ENCODE measurements at regions not wholly inside any gene's neighbourhood (a gene's known extent, or its start where the extent isn't known, plus 50 kb on each side); places are given as distances from the start of the nearest gene placed in this dataset.
"Not testable (repeated sequence)": the region's sequence is repeated elsewhere in the genome, so short reads cannot be mapped to it uniquely, and the experiment has no call there.

DNA sequence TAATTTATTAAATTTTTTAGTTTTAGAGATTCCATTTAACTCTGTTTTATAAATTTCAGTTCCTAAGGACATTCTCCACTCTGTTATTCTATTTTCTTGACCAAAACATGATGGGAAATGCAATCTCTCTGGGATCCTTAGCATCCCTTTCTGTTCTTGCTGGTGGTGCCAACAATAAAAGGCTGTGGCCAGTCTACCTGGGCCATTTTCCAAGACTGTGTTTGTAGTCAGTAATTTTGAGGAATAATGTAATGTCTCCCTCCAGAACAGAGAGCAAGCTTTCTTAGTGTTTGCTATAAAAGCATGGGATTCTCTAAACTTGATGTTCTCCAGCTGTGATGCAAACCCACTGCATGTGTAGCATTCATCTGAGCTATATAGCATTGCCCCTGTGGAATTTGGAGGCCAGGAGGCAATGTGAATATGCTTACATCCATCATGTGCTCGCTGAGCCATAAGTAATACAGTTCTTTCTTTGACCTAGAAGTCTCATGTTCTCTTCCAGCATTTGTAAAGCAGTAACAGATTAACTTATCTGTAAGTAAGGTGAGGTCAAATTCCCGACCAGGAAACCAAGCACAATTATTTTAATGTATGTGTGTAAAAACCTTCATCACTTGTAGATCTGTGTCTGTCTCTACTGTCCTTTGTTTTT is 211.5 kb upstream of the TAS2R1 start:
- no peak for DNase-seq

DNA sequence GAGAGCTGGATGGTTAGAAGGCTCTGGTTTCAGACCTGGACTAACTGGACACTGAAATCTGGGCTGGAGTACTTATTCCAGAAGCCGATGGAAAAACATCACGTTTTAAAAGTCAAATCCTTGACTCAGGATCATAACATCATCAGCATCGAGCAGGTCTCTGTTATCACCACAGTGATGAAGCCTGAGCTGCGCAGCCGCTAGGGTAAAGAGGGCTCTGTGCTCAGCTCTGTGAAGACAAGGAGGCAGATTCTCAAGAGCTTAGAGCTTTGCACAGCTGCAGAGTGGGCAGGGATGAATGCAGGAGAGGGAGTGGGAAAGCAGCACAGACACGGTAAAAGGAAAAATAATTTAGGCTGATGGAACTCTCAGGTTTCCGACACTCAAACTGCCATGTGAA is 208.8 kb upstream of the TAS2R1 start:
- DNase-seq, result no peak

DNA sequence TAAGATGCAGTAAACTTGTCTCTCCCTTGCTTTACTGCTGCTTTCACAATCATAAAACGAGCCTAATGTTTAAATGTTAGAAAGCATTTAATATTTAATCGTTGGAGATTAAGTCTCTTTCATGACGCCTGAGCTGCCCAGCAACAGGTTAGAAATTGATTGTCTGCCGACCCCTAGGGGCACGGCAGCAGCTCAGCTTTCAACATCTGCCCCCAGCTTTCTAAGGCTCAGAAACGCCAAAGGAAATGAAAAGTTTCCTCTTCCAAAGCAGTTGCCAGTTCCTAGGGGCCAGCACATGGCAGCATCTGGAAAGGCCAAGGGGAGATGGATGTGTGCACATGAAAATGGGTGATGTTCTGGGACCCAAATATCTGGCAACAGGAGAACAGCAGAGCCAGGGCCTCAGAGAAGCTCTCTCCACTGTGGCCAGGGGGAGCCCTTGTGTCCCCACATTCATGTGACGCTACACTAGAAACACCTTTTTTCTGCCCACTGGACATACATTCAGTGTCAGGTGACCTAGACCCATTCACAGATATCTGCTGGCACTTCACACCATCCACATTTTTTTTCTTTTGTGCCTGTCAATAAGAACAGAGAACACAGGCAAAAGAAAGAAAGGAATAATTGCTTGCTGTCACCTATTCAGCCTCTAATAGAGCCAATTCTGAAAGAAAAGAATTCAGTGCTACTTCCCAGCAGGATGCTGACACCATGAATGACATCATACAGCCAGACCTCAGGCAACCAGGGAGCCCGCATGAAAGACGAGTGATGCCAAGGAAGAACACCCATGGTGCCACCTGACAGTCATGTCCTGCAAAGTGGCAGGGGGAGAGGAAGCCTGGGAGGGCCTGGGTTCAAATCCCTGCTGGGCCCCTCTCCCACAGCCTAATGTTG is 205.0 kb upstream of the TAS2R1 start:
- DNase-seq, result no peak

DNA sequence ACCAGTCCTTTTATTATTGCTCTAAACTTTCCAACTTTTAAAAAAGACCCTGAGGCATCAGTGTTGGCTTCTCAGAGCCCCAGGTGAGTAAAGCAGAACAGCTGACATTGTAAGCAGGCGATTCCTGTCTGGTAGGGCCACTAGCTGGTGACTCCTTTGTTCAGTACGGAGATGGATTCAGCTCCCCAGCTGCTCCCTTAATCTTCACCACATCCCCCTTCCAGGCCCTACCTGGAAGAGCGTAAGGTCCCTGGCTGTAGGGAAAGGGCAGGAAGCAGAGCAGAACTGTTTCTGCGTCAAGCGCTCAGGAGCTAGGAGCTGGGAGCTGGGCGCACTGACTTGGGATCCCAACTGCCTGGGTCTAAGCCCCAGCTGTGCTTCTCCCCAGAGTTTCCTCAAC is 203.7 kb upstream of the TAS2R1 start:
- no peak for DNase-seq

DNA sequence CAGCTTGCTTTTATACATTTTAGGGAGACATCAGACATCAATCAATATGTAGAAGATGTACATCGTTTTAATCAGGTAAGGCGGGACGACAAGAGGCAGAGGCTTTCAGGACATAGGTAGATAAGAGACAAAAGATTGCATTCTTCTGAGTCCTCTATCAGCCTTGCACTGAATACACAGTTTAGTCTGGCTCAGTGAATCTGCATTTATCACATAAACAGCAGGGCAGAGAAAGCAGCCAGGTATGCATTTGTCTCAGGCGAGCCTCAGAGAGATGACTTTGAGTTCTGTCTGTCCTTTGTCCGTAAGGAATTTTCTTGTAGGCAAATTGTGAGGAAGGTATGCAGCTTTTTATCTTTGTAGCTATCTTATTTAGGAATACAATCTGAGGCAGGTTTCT is 202.8 kb upstream of the TAS2R1 start:
- DNase-seq, result no peak

DNA sequence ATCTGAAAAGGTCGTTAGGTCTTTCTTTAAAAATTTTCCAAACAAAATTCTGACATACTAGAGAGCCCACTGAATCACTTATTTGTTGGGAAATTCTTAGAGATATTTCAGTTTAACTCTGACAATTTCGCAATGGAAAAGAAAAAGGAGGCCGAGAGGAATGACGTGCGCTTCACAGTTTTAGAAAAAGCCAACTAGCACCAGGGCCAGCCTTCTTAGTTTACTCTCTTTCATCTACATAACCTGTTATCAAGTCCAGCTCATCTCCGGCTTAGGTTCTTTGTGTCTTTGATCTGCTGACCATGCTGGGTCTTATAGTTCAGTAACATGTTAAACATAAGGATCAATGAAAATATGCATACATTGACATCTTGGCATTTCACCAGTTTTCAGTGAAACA is 201.7 kb upstream of the TAS2R1 start:
- no peak for DNase-seq

DNA sequence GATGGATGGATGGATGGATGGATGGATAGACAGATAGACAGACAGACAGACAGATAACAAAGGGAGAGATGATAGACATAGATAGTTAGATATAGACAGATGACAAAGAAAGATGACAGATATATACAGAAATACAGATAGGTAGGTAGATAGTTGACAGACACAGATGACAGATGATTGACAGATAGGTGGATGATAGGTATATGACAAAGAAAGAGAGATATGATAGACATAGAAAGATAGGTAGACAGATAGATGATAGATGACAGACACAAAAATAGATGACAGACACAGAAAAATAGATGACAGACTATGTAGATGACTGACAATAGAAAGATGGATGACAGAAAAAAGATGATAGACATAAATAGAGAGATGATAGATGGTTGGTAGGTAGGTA is 200.0 kb upstream of the TAS2R1 start:
- no peak for DNase-seq

DNA sequence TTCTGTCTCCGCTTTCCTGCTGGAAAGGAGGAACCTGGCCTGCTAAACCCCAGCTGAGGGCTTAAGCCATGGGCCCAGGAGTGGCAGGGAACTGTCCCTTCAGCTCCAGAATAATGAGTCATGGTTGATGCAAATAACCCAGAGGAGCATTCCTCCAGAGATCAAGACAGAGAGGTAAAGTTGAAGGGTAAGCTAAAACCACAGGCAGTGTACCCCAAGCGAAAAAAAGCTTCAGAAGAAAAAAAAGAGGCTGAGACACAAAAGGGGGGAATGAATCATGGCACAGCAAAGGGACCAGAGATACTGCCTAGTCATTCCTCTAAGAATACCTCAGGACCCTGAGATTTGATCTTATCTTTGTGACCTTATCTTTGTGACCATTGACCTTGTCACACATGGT is 199.5 kb upstream of the TAS2R1 start:
- DNase-seq, result no peak

DNA sequence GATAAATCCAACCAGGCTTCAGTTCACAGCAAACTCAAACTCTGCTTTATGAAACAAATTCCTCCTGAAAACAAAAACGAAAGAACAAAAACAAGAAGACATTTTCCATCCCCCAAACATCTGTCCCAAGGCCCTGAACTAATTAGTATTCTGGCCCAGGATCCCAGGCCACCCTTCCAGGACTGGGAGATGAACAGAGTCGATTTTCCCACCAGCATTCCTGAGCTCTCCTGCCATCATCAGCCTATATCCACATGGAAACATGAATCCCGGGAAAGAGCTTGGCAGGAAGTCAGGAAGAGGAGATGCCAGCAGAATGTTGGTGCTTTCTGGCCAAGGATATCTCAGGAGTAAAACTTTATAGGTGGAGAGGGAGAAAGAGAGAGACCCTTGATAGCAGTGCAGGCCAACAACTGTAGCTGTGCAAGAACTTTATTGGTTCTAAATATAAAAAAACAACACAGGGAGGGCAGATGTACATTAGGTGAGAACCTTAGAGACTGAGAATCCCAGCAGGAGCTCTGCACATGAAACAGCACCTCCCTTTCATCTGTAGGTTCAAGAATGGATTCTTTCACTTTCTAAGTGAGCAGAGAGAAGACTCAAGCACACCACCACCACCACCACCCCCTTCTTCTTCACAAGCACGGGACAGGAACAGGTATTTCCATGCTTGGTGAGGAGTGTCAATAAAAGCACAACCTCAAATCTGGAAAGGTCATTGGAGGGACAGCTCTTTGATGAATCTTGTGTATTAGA is 190.7 kb upstream of the TAS2R1 start:
- DNase-seq, result no peak

DNA sequence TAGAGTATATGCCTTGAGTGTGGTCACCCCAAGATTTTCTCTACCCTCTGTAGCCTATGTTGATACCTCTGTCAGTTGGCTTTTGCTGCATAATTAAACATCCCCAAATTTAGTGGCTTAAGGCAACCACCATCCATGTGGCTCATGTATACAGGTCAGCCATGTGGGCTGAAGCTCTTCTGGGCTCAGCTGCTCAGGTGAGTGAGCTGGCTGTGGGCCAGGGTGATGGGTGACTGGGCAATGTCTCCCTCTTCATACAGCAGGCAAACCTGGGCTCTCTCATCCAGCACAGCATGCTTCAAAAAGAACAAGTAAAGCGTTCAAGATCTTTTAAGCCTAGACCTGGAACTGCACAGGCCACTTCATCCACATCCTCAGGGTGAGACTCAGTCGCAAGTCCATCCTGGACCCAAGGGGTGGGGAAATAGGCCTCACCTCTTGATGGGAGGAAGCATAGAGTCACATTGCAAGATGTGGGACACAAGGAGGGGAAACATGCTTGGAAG is 188.2 kb upstream of the TAS2R1 start:
- DNase-seq, result no peak

DNA sequence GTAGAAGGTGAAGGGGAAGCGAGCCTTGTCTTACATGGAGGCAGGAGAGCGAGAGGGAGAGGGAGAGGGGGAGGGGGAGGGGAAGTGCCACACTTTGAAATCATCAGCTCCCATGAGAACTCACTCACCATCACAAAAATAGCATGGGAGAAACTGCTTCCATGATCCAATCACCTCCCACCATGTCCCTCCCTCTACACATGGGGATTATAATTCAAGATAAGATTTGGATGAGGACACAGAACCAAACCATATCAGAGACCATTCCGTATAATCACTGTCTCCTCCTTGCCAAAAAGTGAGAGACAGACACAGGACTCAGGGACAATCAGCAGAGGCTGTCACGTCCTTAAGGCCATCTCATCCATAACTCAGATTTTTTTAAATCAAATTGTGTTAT is 187.7 kb upstream of the TAS2R1 start:
- no peak for DNase-seq

DNA sequence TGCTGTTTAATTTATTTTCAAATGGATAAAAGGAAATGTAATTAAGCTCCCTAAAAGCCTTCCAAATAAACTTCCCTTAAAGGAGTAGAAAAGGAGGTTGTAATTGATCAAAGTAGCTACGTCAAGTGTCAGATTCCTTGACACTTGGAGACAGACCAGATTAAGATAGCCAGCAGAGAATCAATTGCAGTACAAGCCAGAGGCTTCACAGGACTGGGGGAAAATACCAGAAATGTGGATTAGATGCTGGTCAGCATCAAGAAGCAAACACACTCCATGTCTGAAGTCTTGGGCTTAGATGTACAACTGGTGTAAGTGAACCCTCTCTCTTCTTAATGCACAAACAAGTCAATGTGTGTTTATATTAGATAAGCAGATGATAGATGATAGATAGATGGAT is 184.9 kb upstream of the TAS2R1 start:
- no peak for DNase-seq

DNA sequence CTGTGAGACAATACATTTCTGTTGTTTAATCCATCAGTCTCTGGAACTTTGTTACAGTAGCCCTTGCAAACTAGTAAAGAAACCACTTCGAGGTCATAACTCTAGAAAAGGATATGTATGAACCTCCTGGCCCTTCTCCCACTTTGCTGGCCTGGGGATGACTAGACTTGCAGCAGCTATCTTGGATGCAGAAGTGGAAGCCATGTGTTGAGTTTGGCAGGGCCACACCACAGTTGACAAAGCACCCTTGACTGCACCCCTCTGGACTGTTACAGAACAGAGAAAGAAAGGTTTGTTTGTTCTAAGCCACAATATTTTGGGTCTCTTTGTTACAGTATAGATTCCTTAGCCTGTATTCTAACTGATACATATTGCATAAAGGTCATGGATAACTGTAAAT is 183.2 kb upstream of the TAS2R1 start:
- no peak for DNase-seq

DNA sequence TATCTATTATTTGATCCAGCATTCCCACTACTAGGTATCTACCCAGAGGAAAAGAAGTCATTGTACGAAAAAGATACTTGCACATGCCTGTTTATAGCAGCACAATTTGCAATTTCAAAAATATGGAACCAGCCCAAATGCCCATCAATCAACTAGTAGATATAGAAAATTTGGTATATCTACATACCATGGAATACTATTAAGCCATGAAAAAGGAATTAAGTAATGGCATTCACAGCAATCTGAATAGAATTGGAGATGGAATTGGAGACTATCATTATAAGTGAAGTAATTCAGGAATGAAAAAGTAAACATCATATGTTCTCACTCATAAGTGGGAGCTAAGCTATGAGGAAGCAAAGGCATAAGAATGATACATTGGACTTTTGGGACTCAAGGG is 177.2 kb upstream of the TAS2R1 start:
- not testable (repeated sequence) for DNase-seq

DNA sequence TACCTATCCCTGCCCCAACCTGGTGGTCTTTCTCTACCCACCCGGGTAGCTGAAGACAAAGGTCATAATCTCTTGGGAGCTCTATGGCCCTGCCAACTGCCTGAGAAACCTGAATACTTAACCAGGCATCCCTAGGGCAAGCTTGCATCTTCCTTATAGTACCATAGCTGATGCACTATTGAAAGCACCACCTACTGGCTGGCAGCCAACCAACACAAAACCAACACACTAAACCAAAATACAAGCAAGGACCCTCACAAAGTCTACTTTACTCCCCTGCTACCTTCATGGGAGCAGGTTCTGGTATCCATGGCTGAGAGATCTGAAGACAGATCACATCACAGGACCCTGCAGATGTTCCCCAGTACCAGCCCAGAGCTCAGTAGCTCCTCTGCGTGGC is 171.8 kb upstream of the TAS2R1 start:
- no peak for DNase-seq

DNA sequence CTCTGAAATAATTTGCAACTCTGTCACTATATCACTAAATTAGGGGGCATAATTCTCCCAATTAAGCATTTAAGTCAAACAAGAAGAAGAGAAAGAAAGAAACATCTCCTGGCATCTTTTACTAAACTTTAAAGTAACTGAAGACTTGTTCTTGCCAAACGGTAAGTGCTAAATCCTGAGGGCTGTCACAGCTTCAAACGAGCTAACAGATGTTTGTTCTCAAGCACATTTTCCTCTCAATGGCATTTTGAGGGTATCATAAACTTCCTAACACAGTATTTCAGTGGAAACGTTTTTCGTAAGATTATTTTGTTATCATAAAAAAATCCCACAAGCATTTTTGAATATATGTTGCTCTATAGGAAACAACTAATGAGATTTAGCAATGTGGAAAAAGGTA is 169.5 kb upstream of the TAS2R1 start:
- DNase-seq, result no peak

DNA sequence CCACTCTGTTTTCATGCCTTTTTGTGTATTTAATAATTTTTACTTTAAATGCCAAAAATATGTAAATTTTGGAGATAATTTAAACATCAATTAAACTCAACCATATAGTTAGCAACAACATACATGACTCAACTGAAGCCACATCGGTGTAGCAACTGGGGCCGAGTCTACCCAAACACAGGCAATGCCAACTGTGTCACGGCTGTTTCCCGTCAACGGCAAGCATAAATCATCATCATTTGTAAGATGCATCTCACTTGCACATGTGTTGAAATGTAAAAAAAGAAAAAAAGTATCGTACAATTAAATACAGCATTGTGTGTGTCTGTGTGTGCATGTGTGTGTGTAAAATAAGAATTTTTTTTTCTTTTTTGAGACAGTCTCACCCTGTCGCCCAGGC is 160.1 kb upstream of the TAS2R1 start:
- no peak for DNase-seq

DNA sequence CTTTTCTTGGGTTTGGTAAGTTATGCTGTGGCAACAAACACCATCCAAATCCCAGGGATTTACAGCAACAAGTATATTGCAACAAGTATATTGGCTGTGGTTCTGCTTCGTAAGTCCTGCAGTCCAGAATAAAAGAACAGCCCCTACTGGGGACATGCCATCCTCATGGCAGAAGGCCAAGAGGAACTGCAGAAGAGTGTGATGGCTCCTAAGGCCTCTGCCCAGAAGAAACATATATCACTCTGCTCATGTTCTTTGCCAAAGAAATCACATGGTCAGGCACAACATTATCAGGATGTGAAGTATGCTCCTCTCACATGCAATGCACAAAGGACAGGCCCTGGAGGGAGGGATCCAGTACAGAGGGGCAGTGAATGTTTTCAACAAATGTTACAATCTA is 159.6 kb upstream of the TAS2R1 start:
- no peak for DNase-seq

DNA sequence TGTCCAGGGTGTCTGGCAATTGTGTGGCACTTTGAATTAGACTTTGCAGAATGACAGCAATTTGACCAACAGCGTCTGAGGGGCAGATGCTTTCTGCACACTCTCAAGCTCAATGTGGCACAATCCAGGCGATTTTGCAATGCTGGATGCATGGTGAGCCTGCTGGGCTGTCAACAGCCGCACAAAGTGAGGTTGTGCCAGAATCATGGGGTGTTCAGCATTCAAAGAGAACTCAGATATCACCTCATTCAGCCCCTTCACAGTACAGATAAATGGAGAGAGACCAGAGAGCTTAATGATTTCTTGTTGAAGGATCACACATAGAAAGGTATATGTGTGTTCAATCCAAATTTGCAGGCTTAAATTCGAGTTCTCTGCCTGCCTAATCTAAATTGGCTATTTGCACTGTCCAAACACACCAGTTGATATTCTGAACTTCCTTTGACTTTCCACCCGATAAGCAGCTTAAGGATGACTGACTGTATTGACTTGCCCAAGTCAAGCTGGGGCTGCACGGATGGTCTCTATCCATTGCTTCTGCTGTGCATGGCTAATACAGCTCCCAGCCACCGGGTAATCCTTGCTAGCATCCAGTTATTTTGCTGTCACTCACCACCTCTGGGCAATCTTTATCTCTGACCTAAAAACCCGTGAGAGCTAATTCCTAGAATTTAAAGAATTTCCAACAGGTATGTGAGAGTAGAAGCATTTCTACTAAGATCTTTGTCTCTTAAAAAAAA is 157.9 kb upstream of the TAS2R1 start:
- no peak for DNase-seq

DNA sequence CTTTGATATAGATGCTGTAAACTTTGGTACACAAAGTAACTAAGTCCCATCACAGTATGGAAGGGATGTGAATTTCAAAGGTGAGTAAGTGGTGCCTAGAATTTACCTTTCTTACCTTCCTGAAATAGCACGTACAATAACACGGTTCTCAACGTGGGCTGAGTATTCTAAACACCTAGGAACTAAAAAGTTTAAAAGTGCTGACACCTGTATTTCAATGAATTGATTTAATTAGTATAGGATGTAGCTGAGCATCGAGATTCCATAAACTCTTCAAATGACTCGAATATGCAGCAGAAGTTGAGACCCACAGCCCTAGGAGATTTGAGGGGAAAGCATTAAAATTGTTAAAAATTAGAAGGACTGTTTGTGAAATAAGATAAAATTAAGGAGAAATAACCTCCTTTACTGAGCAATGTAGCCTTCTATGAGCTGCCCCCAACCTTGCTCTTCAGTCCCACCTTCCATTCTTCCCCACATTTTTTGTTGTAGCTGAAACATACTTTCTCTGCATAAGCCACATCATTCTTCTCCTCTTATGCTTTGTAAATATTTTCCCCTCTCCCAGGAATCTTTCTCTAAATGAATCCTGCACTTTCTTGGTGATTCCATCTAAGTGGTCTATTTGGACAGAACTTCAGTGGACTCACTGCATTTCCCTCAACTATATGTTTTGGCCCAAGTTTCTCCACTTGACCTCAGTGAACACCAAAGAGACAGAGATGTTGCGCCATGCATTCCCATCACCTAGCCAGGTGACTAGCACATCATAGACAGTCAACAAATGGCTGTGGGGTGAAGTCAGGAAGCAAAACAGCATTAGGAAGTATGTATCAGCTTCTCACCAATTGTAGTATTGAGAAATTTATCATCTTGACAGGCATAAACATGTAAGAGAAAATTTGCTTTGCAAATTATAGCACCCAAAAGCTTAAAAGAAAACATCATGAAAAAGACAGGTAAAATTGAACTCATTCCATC is 156.5 kb upstream of the TAS2R1 start:
- DNase-seq, result no peak

DNA sequence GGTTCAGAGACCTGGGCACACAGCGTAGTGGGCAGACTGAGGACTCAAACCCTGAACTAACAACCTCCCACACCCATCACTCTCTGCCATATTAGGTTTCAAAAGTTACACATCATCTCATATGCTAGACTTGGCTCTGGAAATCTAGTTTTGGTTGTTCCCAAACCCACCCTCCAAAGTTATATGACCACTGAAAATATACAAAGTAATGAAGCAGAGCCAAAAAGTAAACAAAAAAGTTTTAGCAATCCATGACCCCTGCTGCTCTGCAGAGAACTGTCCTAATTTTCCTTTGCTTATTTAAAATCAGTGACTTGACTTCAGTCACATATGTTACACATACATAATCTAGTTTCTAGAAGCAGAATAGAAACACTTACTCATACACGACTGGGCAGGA is 155.6 kb upstream of the TAS2R1 start:
- DNase-seq, result no peak

DNA sequence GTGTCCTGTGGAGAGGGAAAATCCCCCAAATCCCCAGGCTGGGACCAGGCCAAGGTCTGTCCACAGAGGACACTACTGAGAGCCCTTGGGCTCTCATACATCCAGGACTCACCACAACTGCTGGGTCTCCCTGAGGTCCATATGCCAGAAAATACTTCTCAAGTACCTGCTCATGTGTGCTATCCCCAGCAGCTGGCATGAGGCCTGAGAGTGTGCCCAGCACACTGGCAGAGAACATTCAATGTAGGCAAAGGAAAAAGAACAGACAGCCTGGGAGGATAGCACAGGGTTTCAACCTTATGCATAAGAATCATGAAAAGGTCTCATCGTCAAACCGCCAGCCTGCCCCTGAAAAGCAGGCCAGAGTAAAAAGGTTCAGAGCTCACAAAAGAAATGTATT is 154.1 kb upstream of the TAS2R1 start:
- no peak for DNase-seq

Data from dermis blood vessel endothelial cell (primary cell).